Parathyroid adenoma (tissue), 2 donors: ENCODE measurements at regions not wholly inside any gene's neighbourhood (a gene's known extent, or its start where the extent isn't known, plus 50 kb on each side); places are given as distances from the start of the nearest gene placed in this dataset.

ENCODE experiments used
- H2AFZ ChIP-seq: fragments of 300-600 bp; sonication (generic); one replicate; pipeline ENCODE4 v1.7.0; 2017; ENCODE audit warnings: antibody characterized with exemption, mild to moderate bottlenecking
- H3K27ac ChIP-seq: fragments of 300-600 bp; sonication (generic); one replicate; pipeline ENCODE4 v1.7.0; 2017
- H3K27me3 ChIP-seq: fragments of 300-600 bp; sonication (generic); one replicate; pipeline ENCODE4 v1.7.0; 2017; ENCODE audit warnings: low read length; ENCODE audit not compliant: control insufficient read depth, insufficient read depth
- H3K36me3 ChIP-seq: fragments of 300-600 bp; sonication (generic); one replicate; pipeline ENCODE4 v1.7.0; 2017; ENCODE audit warnings: low read length; ENCODE audit not compliant: control insufficient read depth, insufficient read depth
- H3K4me1 ChIP-seq: fragments of 300-600 bp; sonication (generic); one replicate; pipeline ENCODE4 v1.7.0; 2017; ENCODE audit warnings: control low read depth
- H3K4me2 ChIP-seq: fragments of 300-600 bp; sonication (generic); one replicate; pipeline ENCODE4 v1.7.0; 2017; ENCODE audit warnings: low read length
- H3K4me3 ChIP-seq: fragments of 300-600 bp; sonication (generic); one replicate; pipeline ENCODE4 v1.7.0; 2017; ENCODE audit warnings: low read depth, low read length
- H3K79me2 ChIP-seq: fragments of 300-600 bp; sonication (generic); one replicate; pipeline ENCODE4 v1.7.0; 2017; ENCODE audit warnings: control low read depth
- H3K9ac ChIP-seq: fragments of 300-600 bp; sonication (generic); one replicate; pipeline ENCODE4 v1.7.0; 2017; ENCODE audit warnings: mild to moderate bottlenecking
- H3K9me3 ChIP-seq: fragments of 300-600 bp; sonication (generic); one replicate; pipeline ENCODE4 v1.7.0; 2017; ENCODE audit warnings: low read length; ENCODE audit not compliant: control insufficient read depth
- TF ChIP-seq, protein P1 (sequence below): fragments of 300-600 bp; sonication (generic); IDR thresholded peaks from one replicate; pipeline ENCODE4 v1.7.0; 2017; ENCODE audit warnings: antibody characterized with exemption, mild to moderate bottlenecking
- donor health status: primary hyperparathyroidism.

DNA sequence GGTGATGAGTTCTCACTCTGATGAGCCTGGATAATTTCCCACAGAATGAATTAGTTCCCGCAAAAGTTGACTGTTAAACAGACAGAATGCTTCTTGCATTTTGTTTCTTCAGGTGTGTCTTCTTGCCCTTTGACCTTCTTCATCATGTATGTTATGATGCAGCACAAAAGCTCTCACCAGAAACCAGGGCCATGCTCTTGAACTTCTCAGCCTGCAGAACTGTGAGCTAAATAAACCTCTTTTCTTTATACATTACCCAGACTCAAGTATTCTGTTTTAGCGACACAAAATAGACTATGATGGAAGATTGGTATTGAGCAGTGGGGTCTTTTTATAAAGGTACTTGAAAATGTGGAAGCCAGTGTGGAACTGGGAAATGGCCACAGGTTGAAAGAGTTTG is 95.2 kb upstream of the TNS3 start:
- Histone ChIP-seq H3K9ac (no peak overlapping the region), H3K27ac (no peak overlapping the region), H3K36me3 (no peaks in the 10 kb centered on the region), H3K4me3 (no peak overlapping the region), H2AFZ (no peak overlapping the region), H3K9me3 (no peaks in the 10 kb centered on the region), H3K27me3 (no peaks in the 10 kb centered on the region), H3K79me2 (no peaks in the 10 kb centered on the region), H3K4me1 (no peaks in the 10 kb centered on the region), H3K4me2 (no peak overlapping the region)
- TF ChIP-seq, protein P1, sequence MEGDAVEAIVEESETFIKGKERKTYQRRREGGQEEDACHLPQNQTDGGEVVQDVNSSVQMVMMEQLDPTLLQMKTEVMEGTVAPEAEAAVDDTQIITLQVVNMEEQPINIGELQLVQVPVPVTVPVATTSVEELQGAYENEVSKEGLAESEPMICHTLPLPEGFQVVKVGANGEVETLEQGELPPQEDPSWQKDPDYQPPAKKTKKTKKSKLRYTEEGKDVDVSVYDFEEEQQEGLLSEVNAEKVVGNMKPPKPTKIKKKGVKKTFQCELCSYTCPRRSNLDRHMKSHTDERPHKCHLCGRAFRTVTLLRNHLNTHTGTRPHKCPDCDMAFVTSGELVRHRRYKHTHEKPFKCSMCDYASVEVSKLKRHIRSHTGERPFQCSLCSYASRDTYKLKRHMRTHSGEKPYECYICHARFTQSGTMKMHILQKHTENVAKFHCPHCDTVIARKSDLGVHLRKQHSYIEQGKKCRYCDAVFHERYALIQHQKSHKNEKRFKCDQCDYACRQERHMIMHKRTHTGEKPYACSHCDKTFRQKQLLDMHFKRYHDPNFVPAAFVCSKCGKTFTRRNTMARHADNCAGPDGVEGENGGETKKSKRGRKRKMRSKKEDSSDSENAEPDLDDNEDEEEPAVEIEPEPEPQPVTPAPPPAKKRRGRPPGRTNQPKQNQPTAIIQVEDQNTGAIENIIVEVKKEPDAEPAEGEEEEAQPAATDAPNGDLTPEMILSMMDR: no peak

DNA sequence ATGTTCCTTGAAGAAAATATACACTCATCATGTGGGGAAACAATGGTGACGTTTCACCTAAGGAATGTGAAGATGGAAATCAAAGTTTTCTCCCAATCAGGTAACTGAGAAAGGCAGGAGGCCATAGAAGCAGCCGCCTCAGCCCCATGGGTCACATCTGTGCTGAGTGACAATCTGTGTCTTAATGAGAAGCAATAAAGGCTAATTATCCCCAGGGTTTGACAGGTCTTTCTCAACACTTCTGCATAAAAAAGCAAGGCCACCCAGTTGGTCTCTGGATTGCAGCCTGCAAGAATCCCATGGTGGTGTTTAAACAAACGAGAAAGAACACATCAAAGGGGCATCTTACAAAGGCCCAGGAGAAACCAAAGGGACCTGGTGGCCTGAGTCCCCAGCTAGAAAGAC is 91.1 kb upstream of the TNS3 start:
- no peaks in the 10 kb centered on the region for H3K9me3 ChIP-seq
- TF ChIP-seq, protein P1: no peak
- H2AFZ ChIP-seq: no peak overlapping the region
- no peaks in the 10 kb centered on the region for H3K27me3 ChIP-seq
- H3K9ac ChIP-seq: no peak overlapping the region
- H3K27ac ChIP-seq: no peak overlapping the region
- H3K4me2 ChIP-seq: no peak overlapping the region
- no peak overlapping the region for H3K4me3 ChIP-seq
- H3K79me2 ChIP-seq: no peaks in the 10 kb centered on the region
- no peaks in the 10 kb centered on the region for H3K36me3 ChIP-seq
- H3K4me1 ChIP-seq: no peaks in the 10 kb centered on the region

DNA sequence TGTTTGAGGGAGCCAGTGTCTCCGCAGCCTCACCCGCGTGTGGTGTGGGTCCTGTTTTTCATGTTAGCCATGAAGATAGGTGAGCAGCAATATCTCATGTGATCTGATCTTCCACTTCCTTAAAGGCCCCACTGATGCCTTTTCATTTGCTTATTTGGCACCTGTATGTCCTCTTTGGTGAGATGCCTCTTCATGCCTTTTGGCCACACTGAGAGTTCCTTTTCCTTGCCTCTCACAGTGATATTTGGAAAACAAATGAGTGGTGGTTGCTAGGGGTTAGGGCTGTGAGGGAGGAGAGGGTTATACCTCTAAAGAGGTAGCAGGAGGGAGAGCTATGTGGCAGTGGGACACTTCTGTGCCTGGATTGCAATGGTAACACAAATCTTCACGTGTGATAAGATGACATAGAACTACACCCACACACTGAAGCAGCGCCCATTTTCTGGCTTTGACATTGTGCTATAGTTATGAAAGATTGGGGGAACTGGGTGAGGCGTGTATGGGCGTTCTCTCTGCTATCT is 90.4 kb upstream of the TNS3 start:
- Histone ChIP-seq H3K27me3 (no peaks in the 10 kb centered on the region), H3K36me3 (no peaks in the 10 kb centered on the region), H3K4me2 (no peak overlapping the region), H2AFZ (peak overlapping the region; percentile 11), H3K27ac (no peak overlapping the region), H3K9me3 (no peaks in the 10 kb centered on the region), H3K9ac (no peak overlapping the region), H3K4me3 (no peak overlapping the region), H3K4me1 (no peaks in the 10 kb centered on the region), H3K79me2 (no peaks in the 10 kb centered on the region)
- TF ChIP-seq, protein P1: no peak

DNA sequence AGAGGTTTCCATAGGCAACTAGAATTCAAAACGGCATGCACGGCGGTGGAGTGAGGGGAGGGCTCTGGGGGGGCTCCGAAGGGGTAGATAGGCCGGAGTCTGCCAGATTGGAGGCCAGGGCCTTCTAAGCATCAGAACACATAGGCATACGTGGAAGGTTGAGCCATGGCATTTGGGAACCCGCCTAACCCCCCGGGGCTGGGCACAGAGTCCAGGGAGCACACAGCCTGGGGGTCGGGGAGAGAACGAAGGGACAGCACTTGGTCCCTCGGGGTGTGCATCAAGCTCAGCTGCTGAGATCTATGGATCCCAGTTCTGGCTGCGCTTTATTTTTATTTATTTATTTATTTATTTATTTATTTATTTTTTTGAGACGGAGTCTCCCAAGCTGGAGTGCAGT is 89.4 kb upstream of the TNS3 start:
- Histone ChIP-seq H3K27me3 (no peaks in the 10 kb centered on the region), H3K4me3 (no peak overlapping the region), H2AFZ (no peak overlapping the region), H3K9me3 (no peaks in the 10 kb centered on the region), H3K27ac (no peak overlapping the region), H3K79me2 (no peaks in the 10 kb centered on the region), H3K4me2 (no peak overlapping the region), H3K36me3 (no peaks in the 10 kb centered on the region), H3K9ac (no peak overlapping the region), H3K4me1 (no peaks in the 10 kb centered on the region)
- TF ChIP-seq, protein P1: no peak

DNA sequence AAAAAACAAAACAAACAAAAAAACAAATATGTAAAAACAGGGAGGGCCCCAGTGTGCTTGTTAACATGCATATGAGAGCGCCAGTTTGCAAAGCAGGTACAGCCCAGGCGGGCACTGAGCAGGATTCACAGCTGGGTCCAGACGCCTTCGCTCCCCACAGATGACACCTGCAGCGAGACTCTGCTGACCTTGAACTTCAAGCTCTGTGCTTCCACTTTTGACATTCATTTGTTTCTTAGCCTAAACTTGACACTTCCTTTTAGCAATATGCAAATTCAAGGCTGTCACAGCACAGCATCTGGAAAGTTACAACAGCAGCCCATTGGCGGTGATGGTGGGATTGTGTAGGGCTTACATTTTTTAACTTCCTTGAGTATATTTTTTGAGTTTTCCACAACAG is 88.8 kb upstream of the TNS3 start:
- H3K27ac ChIP-seq: no peak overlapping the region
- TF ChIP-seq, protein P1: no peak

More for the DNA sequence above, 88.8 kb upstream of the TNS3 start:
- Histone ChIP-seq H3K4me2 (no peak overlapping the region), H3K27me3 (no peaks in the 10 kb centered on the region), H2AFZ (no peak overlapping the region), H3K4me3 (no peak overlapping the region), H3K9me3 (no peaks in the 10 kb centered on the region), H3K36me3 (no peaks in the 10 kb centered on the region), H3K79me2 (no peaks in the 10 kb centered on the region), H3K9ac (no peak overlapping the region), H3K4me1 (no peaks in the 10 kb centered on the region)
